Caco-2 (cell line): ENCODE measurements at regions not wholly inside any gene's neighbourhood (a gene's known extent, or its start where the extent isn't known, plus 50 kb on each side); places are given as distances from the start of the nearest gene placed in this dataset.

Experiments used
- BruUV-seq: library from RNA; stranded (reverse); fragments of 400-500 nt; replicated peaks from 2 replicates; lab custom pipeline; 2021; lab: Mats Ljungman, UMichigan
- CTCF ChIA-PET: fragments of 300-600 bp; sonication (Branson Sonifier 250); formaldehyde crosslinking; loops from one replicate; lab custom pipeline; 2022; ENCODE audit warnings: antibody characterized with exemption; lab: Charles Lee
- POLR2A ChIA-PET: fragments of 300-600 bp; sonication (Branson Sonifier 250); formaldehyde crosslinking; loops from one replicate; lab custom pipeline; 2022; ENCODE audit warnings: antibody characterized with exemption; lab: Charles Lee
- DNase-seq, 2 experiments: peaks; one replicate each; pipeline versions ENCODE4 v3.0.0 to v3.0.0-alpha.2; 2020 to 2022
- H3K27me3 ChIP-seq: replicated peaks from 2 replicates; pipeline ENCODE4 v1.6.0; 2011; ENCODE audit warnings: low read length; ENCODE audit not compliant: control insufficient read depth, insufficient read depth
- H3K36me3 ChIP-seq: 2 replicates; pipeline ENCODE4 v1.5.1; 2011; ENCODE audit warnings: low read length; ENCODE audit not compliant: control insufficient read depth, insufficient read depth
- H3K4me1 ChIP-seq: fragments of 250-450 bp; sonication (Bioruptor Pico); 2 replicates; pipeline ENCODE4 v1.5.1; 2020; ENCODE audit warnings: mild to moderate bottlenecking
- H3K4me3 ChIP-seq: 2 replicates; pipeline ENCODE4 v1.5.1; 2011; ENCODE audit warnings: low read depth, mild to moderate bottlenecking, control low read depth, low read length
- H3K9me3 ChIP-seq: fragments of 250-450 bp; sonication (Bioruptor Pico); 2 replicates; pipeline ENCODE4 v1.5.1; 2020; ENCODE audit warnings: mild to moderate bottlenecking, moderate library complexity
- H3K27ac Mint-ChIP-seq: one replicate; pipeline ENCODE4 v1.8.0; 2022; ENCODE audit warnings: mixed read lengths; ENCODE audit not compliant: unreplicated experiment
- H3K27me3 Mint-ChIP-seq: one replicate; pipeline ENCODE4 v1.8.0; 2022; ENCODE audit warnings: mixed read lengths; ENCODE audit not compliant: insufficient read depth, unreplicated experiment
- H3K36me3 Mint-ChIP-seq: one replicate; pipeline ENCODE4 v1.8.0; 2022; ENCODE audit warnings: mild to moderate bottlenecking, mixed read lengths; ENCODE audit not compliant: insufficient read depth, unreplicated experiment
- H3K4me1 Mint-ChIP-seq: one replicate; pipeline ENCODE4 v1.8.0; 2022; ENCODE audit warnings: low read depth, mixed read lengths; ENCODE audit not compliant: unreplicated experiment
- H3K4me3 Mint-ChIP-seq: one replicate; pipeline ENCODE4 v1.8.0; 2022; ENCODE audit warnings: mild to moderate bottlenecking, moderate library complexity, mixed read lengths; ENCODE audit not compliant: unreplicated experiment
- H3K9me3 Mint-ChIP-seq: one replicate; pipeline ENCODE4 v1.8.0; 2022; ENCODE audit warnings: mixed read lengths; ENCODE audit not compliant: unreplicated experiment
- CTCF ChIP-seq, 2 experiments: fragments of 200-600 bp in 1 of 2; IDR thresholded peaks; 1 replicate in 1 of 2; 2 replicates in 1 of 2; pipeline versions ENCODE4 v1.5.1 to v1.8.0; 2011 to 2022; ENCODE audit warnings: antibody characterized with exemption in 1 of 2, control low read depth in 1 of 2, inconsistent platforms in 1 of 2, low read depth in 1 of 2, low read length in 1 of 2, mild to moderate bottlenecking in 1 of 2, moderate library complexity in 1 of 2; ENCODE audit not compliant: insufficient read depth in 1 of 2, severe bottlenecking in 1 of 2, unreplicated experiment in 1 of 2
- intact Hi-C: fragments of 100-400 bp; cut with micrococcal nuclease; formaldehyde crosslinking; loops from one replicate; pipeline ENCODE4 v1.10.0; 2022; ENCODE audit not compliant: unreplicated experiment

GRCh38 chr14:76305268-76305826 lies 70.6 kb upstream of the ESRRB start:
- peaks cover 23% of the 10 kb centered on the region for H3K27me3 Mint-ChIP-seq
- H3K4me1 Mint-ChIP-seq, result no peaks in the 10 kb centered on the region
- TF ChIP-seq CTCF (IDR thresholded peaks at IDR 0.05; ENCODE audit: insufficient read depth in 1 of 2, low read depth in 1 of 2, low read length in 1 of 2, severe bottlenecking in 1 of 2, unreplicated experiment in 1 of 2), result no peak
- H3K4me3 Mint-ChIP-seq, result no peak overlapping the region
- BruUV-seq, result no TSS peak
- POLR2A ChIA-PET, result no interaction called here
- Histone ChIP-seq H3K36me3 (no peaks in the 10 kb centered on the region), H3K9me3 (0 out of 2 replicates have a peak, but pooled peaks cover 4% of the 10 kb centered on the region), H3K4me1 (no peaks in the 10 kb centered on the region), H3K4me3 (no peak overlapping the region), H3K27me3 (no peaks in the 10 kb centered on the region; the same call in 1 of the 2 replicates)
- H3K9me3 Mint-ChIP-seq, result no peaks in the 10 kb centered on the region
- no peaks in the 10 kb centered on the region for H3K36me3 Mint-ChIP-seq
- CTCF ChIA-PET, result no interaction called here
- no peak overlapping the region for H3K27ac Mint-ChIP-seq
- no peak for DNase-seq
- intact Hi-C loops, result no loop called here

- Mint-ChIP-seq H3K27me3 (peaks cover 25% of the 10 kb centered on the region), H3K4me1 (no peaks in the 10 kb centered on the region), H3K27ac (no peak overlapping the region), H3K9me3 (no peaks in the 10 kb centered on the region), H3K4me3 (no peak overlapping the region), H3K36me3 (no peaks in the 10 kb centered on the region)
- no TSS peak for BruUV-seq
- no peaks in the 10 kb centered on the region for H3K36me3 ChIP-seq
- H3K4me1 ChIP-seq, result no peaks in the 10 kb centered on the region
- no peaks in the 10 kb centered on the region; the same call in 1 of the 2 replicates for H3K27me3 ChIP-seq
- intact Hi-C loops, result no loop called here
- DNase-seq, result no peak
- no peak overlapping the region for H3K4me3 ChIP-seq
- TF ChIP-seq CTCF (IDR thresholded peaks at IDR 0.05; ENCODE audit: insufficient read depth in 1 of 2, low read depth in 1 of 2, low read length in 1 of 2, severe bottlenecking in 1 of 2, unreplicated experiment in 1 of 2), result no peak
- POLR2A ChIA-PET, result no interaction called here
- no peaks in the 10 kb centered on the region for H3K9me3 ChIP-seq
- CTCF ChIA-PET, result interaction anchor here (0.5 kb wide), 1 partner anchor 527 kb away, joined by 4 read pairs; no protein-coding TSS in a partner anchor
Measured at GRCh38 chr14:76306131-76306530, 69.8 kb upstream of the ESRRB start.

GRCh38 chr14:76307786-76308780 lies 67.9 kb upstream of the ESRRB start:
- H3K4me3 ChIP-seq, result no peak overlapping the region
- DNase-seq, result no peak
- peaks cover 17% of the 10 kb centered on the region for H3K27me3 Mint-ChIP-seq

More at GRCh38 chr14:76307786-76308780, 67.9 kb upstream of the ESRRB start:
- H3K4me1 Mint-ChIP-seq, result no peaks in the 10 kb centered on the region
- CTCF ChIA-PET, result no interaction called here
- no peaks in the 10 kb centered on the region for H3K9me3 ChIP-seq
- TF ChIP-seq CTCF (IDR thresholded peaks at IDR 0.05; ENCODE audit: insufficient read depth in 1 of 2, low read depth in 1 of 2, low read length in 1 of 2, severe bottlenecking in 1 of 2, unreplicated experiment in 1 of 2), result no peak
- H3K9me3 Mint-ChIP-seq, result no peaks in the 10 kb centered on the region
- no peaks in the 10 kb centered on the region for H3K4me1 ChIP-seq
- no peaks in the 10 kb centered on the region for H3K36me3 Mint-ChIP-seq
- H3K27ac Mint-ChIP-seq, result no peak overlapping the region
- POLR2A ChIA-PET, result no interaction called here
- BruUV-seq, result no TSS peak
- H3K36me3 ChIP-seq, result no peaks in the 10 kb centered on the region
- no peak overlapping the region for H3K4me3 Mint-ChIP-seq
- intact Hi-C loops, result no loop called here
- H3K27me3 ChIP-seq, result no peaks in the 10 kb centered on the region; the same call in 1 of the 2 replicates
